Gastroesophageal sphincter (tissue), 4 donors: ENCODE measurements at regions not wholly inside any gene's neighbourhood (a gene's known extent, or its start where the extent isn't known, plus 50 kb on each side); places are given as distances from the start of the nearest gene placed in this dataset.
A peak's percentile ranks its signal among the peaks of the same experiment; 100 is the strongest.

ENCODE experiments used
- ATAC-seq: fragments of 150-250 bp; one replicate; pipeline ENCODE4 v1.9.1; 2016; ENCODE audit warnings: mild to moderate bottlenecking, moderate library complexity
- H3K27ac ChIP-seq, 4 donors: fragments of 200-600 bp; sonication (generic) in 3 of 4; 1 replicate in 3 of 4; 2 replicates in 1 of 4; pipeline ENCODE4 v1.5.1; 2016 to 2019
- H3K27me3 ChIP-seq: fragments of 200-600 bp; sonication (generic); one replicate; pipeline ENCODE4 v1.5.1; 2019
- H3K36me3 ChIP-seq, 2 donors: fragments of 200-600 bp; sonication (generic); one replicate each; pipeline ENCODE4 v1.5.1; 2019; ENCODE audit warnings: control low read depth in 1 of 2
- H3K4me1 ChIP-seq, 3 donors: fragments of 200-600 bp; sonication (generic); 1 replicate in 2 of 3; 2 replicates in 1 of 3; pipeline ENCODE4 v1.5.1; 2016 to 2019; ENCODE audit warnings: control low read depth in 2 of 3
- H3K4me3 ChIP-seq, 2 donors: fragments of 200-600 bp; sonication (generic); one replicate each; pipeline ENCODE4 v1.5.1; 2019; ENCODE audit warnings: mild to moderate bottlenecking in 1 of 2, moderate library complexity in 1 of 2
- H3K9me3 ChIP-seq, 3 donors: fragments of 200-600 bp; sonication (generic); one replicate each; pipeline ENCODE4 v1.5.1; 2017 to 2019; ENCODE audit warnings: control low read depth in 2 of 3
- EP300 ChIP-seq: sonication (generic); formaldehyde crosslinking; IDR thresholded peaks from one replicate; pipeline ENCODE4 v1.6.1; 2017; ENCODE audit warnings: antibody characterized with exemption, mild to moderate bottlenecking
- POLR2A ChIP-seq, 2 donors: fragments of 450-650 bp; IDR thresholded peaks; one replicate each; pipeline ENCODE4 v1.6.1; 2017; ENCODE audit warnings: antibody characterized with exemption in 2 of 2, mild to moderate bottlenecking in 2 of 2, moderate library complexity in 1 of 2
- POLR2AphosphoS5 ChIP-seq: sonication (generic); formaldehyde crosslinking; IDR thresholded peaks from one replicate; pipeline ENCODE4 v1.6.1; 2017; ENCODE audit warnings: antibody characterized with exemption
- WGBS, 2 donors: methylation state at CpG; one replicate each; pipeline ENCODE4 v1.1.5; 2018; ENCODE audit warnings: low coverage in 1 of 2; 5-methylcytosine and 5-hydroxymethylcytosine counted together
- TF ChIP-seq, protein P1 (sequence below), 4 experiments: fragments of 200-600 bp in 2 of 4; fragments of 450-650 bp in 2 of 4; sonication (generic) in 1 of 4; IDR thresholded peaks; one replicate each; pipeline ENCODE4 v1.5.1; 2017 to 2019; ENCODE audit warnings: antibody characterized with exemption in 4 of 4, mild to moderate bottlenecking in 2 of 4, moderate library complexity in 2 of 4

DNA sequence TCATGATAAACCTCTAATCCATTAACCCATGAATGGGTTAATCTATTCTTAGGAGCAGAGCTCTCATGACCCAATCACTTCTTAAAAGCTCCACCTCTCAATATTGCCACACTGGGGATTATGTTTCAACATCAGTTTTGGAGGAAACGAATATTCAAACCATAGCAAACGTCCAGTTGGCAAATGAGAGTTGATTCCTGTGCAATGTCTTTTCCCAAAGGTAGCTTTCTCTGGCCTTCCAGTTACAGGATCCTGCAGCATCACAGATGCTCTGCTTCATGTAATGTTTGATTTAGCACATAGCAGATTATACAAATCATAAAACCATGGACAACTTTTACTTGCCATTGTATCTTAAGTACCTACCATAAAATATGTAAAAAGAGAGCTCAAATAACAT, 481.0 kb downstream of the TNS1 start:
- no peaks in the 10 kb centered on the region for H3K4me1 ChIP-seq
- TF ChIP-seq POLR2A (IDR thresholded peaks at IDR 0.05) (no peak), POLR2AphosphoS5 (no peak), EP300 (no peak)
- TF ChIP-seq, protein P1, sequence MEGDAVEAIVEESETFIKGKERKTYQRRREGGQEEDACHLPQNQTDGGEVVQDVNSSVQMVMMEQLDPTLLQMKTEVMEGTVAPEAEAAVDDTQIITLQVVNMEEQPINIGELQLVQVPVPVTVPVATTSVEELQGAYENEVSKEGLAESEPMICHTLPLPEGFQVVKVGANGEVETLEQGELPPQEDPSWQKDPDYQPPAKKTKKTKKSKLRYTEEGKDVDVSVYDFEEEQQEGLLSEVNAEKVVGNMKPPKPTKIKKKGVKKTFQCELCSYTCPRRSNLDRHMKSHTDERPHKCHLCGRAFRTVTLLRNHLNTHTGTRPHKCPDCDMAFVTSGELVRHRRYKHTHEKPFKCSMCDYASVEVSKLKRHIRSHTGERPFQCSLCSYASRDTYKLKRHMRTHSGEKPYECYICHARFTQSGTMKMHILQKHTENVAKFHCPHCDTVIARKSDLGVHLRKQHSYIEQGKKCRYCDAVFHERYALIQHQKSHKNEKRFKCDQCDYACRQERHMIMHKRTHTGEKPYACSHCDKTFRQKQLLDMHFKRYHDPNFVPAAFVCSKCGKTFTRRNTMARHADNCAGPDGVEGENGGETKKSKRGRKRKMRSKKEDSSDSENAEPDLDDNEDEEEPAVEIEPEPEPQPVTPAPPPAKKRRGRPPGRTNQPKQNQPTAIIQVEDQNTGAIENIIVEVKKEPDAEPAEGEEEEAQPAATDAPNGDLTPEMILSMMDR (IDR thresholded peaks at IDR 0.05) = no peak

DNA sequence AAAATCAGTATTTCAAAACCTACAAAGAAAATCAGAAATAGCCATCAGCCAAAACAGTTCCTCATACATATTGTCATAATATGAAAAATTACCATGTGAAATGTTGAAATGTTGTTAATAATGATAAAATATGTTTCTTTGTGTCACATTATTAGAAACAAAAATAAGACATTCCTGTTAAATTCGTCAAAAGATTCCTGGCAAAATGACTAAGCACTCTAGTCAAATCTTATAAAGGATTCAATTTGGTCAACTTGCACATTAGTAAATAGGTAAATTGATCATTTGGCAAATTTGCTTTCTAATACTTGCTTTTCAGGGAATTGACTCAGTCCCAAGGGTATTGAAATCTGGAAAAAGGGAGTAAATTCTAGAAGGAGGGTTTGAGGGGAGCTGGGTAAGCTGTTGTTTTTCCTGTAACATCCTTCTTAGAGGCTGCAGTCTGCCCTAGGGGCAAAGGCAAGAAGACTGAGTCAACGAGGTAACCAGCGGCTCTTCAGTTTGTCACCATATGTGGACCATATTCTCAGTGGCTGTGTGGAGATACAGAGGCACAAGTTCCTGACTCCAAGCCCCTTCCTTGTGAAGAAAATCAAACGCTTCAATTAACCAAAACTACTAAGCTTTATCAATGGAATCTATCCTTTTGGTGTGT, 482.3 kb downstream of the TNS1 start:
- Histone ChIP-seq H3K9me3 (no peaks in the 10 kb centered on the region), H3K36me3 (no peaks in the 10 kb centered on the region), H3K4me1 (no peaks in the 10 kb centered on the region), H3K27ac (no peak overlapping the region), H3K4me3 (no peak overlapping the region), H3K27me3 (no peaks in the 10 kb centered on the region)
- no peak for ATAC-seq
- TF ChIP-seq EP300 (no peak), POLR2A (IDR thresholded peaks at IDR 0.05) (no peak), POLR2AphosphoS5 (no peak)
- TF ChIP-seq, protein P1 (IDR thresholded peaks at IDR 0.05) = no peak
- WGBS, 2 donors = 70 to 85% methylated on average over 2 to 3 of the region's 4 CpGs

More for the DNA sequence above, 481.0 kb downstream of the TNS1 start:
- no peak overlapping the region for H3K27ac ChIP-seq
- no peak overlapping the region for H3K4me3 ChIP-seq
- no peaks in the 10 kb centered on the region for H3K9me3 ChIP-seq
- WGBS, 2 donors = 28 to 62% methylated on average over 2 of the region's 2 CpGs
- ATAC-seq = peak; percentile 75
- H3K36me3 ChIP-seq = no peaks in the 10 kb centered on the region
- no peaks in the 10 kb centered on the region for H3K27me3 ChIP-seq

DNA sequence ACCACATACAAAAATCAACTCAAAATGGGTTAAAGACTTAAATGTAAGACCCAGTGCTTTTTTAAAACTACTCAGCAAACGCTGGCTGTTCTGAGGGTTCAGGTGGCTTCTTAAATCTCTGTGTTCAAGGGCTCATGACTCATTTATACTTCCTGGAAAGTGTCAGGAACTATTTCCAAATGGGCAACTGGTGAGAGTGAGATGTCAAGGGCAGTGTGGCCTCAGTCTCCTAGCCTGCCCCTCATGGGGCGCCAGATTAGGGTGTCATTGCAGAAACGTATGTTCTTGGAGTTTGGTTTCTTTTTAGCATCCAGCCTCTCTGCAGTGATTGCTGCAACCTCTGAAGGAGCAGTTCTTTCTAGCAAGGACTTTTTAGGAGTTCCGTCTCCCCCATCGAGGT, 485.4 kb downstream of the TNS1 start:
- no peaks in the 10 kb centered on the region for H3K36me3 ChIP-seq
- H3K4me1 ChIP-seq = no peaks in the 10 kb centered on the region
- no peak overlapping the region for H3K4me3 ChIP-seq
- no peaks in the 10 kb centered on the region for H3K9me3 ChIP-seq
- H3K27me3 ChIP-seq = no peaks in the 10 kb centered on the region
- WGBS, 2 donors = 82 to 83% methylated on average over 3 of the region's 5 CpGs
- H3K27ac ChIP-seq = no peak overlapping the region
- TF ChIP-seq EP300 (no peak), POLR2AphosphoS5 (no peak), POLR2A (IDR thresholded peaks at IDR 0.05) (no peak)
- TF ChIP-seq, protein P1 (IDR thresholded peaks at IDR 0.05) = no peak
- ATAC-seq = no peak

DNA sequence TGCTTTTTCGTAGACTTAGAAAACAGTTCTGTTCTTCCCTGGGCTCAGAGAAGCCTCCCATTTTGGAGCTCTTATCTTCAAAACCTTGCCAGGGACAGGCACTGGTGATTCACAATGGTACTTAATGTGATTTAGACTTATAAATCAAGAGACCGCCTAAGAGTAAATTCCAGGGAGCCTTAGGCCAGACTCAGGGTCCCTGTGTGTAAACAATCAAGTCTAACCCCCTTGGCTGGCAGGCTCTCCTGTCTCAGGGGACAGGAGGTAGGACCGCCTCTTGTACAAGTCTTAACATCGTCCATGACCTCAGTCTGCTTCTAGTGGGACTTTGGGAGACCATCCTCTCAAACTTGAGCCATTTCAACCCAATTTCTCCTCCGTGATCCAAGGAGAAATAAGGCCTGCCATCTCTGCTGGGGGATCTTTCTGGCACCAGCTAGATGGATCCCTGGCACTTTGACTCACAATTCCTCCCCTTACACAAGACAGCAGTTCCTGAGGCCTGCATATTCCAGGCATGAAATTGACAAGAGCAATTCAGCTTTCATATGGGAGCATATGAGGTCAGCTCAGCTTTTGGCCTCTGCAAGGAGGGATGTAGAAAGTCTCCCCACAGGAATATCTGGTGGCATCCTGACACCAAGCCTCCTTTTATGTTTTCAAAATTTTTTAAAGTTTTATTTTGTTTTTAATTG, 487.0 kb downstream of the TNS1 start:
- WGBS, 2 donors = 93 to 94% methylated on average over 3 to 5 of the region's 5 CpGs
- Histone ChIP-seq H3K9me3 (no peaks in the 10 kb centered on the region), H3K27me3 (no peaks in the 10 kb centered on the region), H3K4me1 (peaks cover 0 to 6% (median 3%) of the 10 kb centered on the region in 3 donors), H3K36me3 (no peaks in the 10 kb centered on the region), H3K4me3 (no peak overlapping the region), H3K27ac (no peak overlapping the region)
- ATAC-seq = no peak
- TF ChIP-seq EP300 = no peak
- TF ChIP-seq POLR2A (IDR thresholded peaks at IDR 0.05) = no peak
- TF ChIP-seq, protein P1 (IDR thresholded peaks at IDR 0.05) = no peak
- no peak for TF ChIP-seq POLR2AphosphoS5

DNA sequence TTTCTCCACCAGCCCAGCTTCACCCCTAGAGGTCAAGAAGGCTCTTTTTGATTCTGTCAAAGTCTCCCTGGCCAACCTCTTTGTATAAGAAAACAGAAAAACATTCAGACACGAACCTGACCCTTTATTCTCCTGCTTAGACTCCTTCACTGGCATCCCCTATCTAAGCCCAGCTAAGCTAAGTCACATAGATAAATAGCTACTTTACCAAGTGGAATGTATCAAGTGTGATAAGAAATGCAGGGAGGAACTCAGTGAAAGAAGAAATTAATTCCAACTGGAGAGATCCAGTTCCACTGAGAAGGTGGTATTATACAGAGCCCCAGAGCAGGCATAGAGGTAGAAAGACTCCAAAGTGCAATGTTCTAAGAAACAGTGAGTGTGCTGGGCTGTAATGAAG, 489.5 kb downstream of the TNS1 start:
- ATAC-seq = no peak
- 33 to 38% methylated on average over 1 of the region's 1 CpG for WGBS, 2 donors
- Histone ChIP-seq H3K4me1 (peaks cover 0 to 14% (median 3%) of the 10 kb centered on the region in 3 donors), H3K9me3 (no peaks in the 10 kb centered on the region), H3K36me3 (no peaks in the 10 kb centered on the region), H3K27me3 (no peaks in the 10 kb centered on the region), H3K4me3 (no peak overlapping the region), H3K27ac (no peak overlapping the region)
- TF ChIP-seq EP300 (no peak), POLR2AphosphoS5 (no peak), POLR2A (IDR thresholded peaks at IDR 0.05) (no peak)
- TF ChIP-seq, protein P1 (IDR thresholded peaks at IDR 0.05) = no peak
